SK-N-SH (cell line): ENCODE measurements at regions not wholly inside any gene's neighbourhood (a gene's known extent, or its start where the extent isn't known, plus 50 kb on each side); places are given as distances from the start of the nearest gene placed in this dataset.

Source experiments
- CTCF ChIA-PET: fragments of 300-600, 350-600 bp; formaldehyde crosslinking; extraction: SDS; loops from one replicate; lab custom pipeline; 2021; lab: Yijun Ruan, JAX
- POLR2A ChIA-PET: fragments of 350-600 bp; sonication (Branson Sonifier 250); formaldehyde crosslinking; extraction: SDS; loops from one replicate; lab custom pipeline; 2020; ENCODE audit warnings: antibody characterized with exemption, inconsistent platforms; lab: Yijun Ruan, JAX
- DNase-seq: peaks from one replicate; pipeline ENCODE4 v3.0.0; 2012
- H2AFZ ChIP-seq: fragments of 200-600 bp; sonication (generic); 2 replicates; pipeline ENCODE4 v1.8.1; 2016; ENCODE audit warnings: antibody characterized with exemption, mild to moderate bottlenecking, low read depth
- H3F3A ChIP-seq: fragments of 200-600 bp; sonication (generic); replicated peaks from 2 replicates; pipeline ENCODE3; 2016; ENCODE audit warnings: antibody characterized with exemption, mild to moderate bottlenecking; ENCODE audit not compliant: insufficient read depth
- H3K27ac ChIP-seq, 2 experiments: fragments of 200-500 bp in 1 of 2; fragments of 200-600 bp in 1 of 2; sonication (Bioruptor generic) in 1 of 2; sonication (generic), shearing (Covaris generic) in 1 of 2; 2 replicates each; pipeline versions ENCODE4 v1.5.1 to v1.6.1; 2014 to 2016; ENCODE audit warnings: low read depth in 2 of 2, inconsistent platforms in 1 of 2, low read length in 1 of 2, mild to moderate bottlenecking in 1 of 2, mixed read lengths in 1 of 2
- H3K27me3 ChIP-seq: fragments of 200-600 bp; sonication (generic), shearing (Covaris generic); 2 replicates; pipeline ENCODE4 v1.6.1; 2016; ENCODE audit warnings: mixed run types; ENCODE audit not compliant: insufficient read depth
- H3K36me3 ChIP-seq, 2 experiments: fragments of 200-500 bp in 1 of 2; fragments of 200-600 bp in 1 of 2; sonication (Bioruptor generic) in 1 of 2; sonication (generic) in 1 of 2; replicated peaks in 1 of 2; 2 replicates each; pipeline versions ENCODE3 to v1.5.1; 2014 to 2016; ENCODE audit warnings: low read length in 1 of 2, mild to moderate bottlenecking in 1 of 2; ENCODE audit not compliant: insufficient read depth in 2 of 2, control insufficient read depth in 1 of 2
- H3K4me1 ChIP-seq, 2 experiments: fragments of 200-500 bp in 1 of 2; fragments of 200-600 bp in 1 of 2; sonication (Bioruptor generic) in 1 of 2; sonication (generic), shearing (Covaris generic) in 1 of 2; 2 replicates each; pipeline versions ENCODE4 v1.5.1 to v1.6.1; 2014 to 2016; ENCODE audit warnings: low read depth in 1 of 2, low read length in 1 of 2, mixed run types in 1 of 2; ENCODE audit not compliant: insufficient read depth in 2 of 2, control insufficient read depth in 1 of 2
- H3K4me2 ChIP-seq: fragments of 200-600 bp; sonication (generic), shearing (Covaris generic); 2 replicates; pipeline ENCODE4 v1.6.1; 2017; ENCODE audit warnings: mixed run types
- H3K4me3 ChIP-seq, 2 experiments: fragments of 200-500 bp in 1 of 2; fragments of 200-600 bp in 1 of 2; sonication (Bioruptor generic) in 1 of 2; sonication (generic), shearing (Covaris generic) in 1 of 2; 2 replicates each; pipeline versions ENCODE4 v1.5.1 to v1.8.1; 2014 to 2016; ENCODE audit warnings: low read depth in 2 of 2, inconsistent platforms in 1 of 2, low read length in 1 of 2, mild to moderate bottlenecking in 1 of 2, mixed read lengths in 1 of 2, moderate library complexity in 1 of 2
- H3K79me2 ChIP-seq: fragments of 200-600 bp; sonication (generic); 2 replicates; pipeline ENCODE4 v1.8.1; 2017; ENCODE audit warnings: mild to moderate bottlenecking; ENCODE audit not compliant: insufficient read depth
- H3K9ac ChIP-seq: fragments of 200-600 bp; sonication (generic); 2 replicates; pipeline ENCODE4 v1.6.1; 2017; ENCODE audit warnings: mixed run types
- H3K9me2 ChIP-seq: fragments of 200-600 bp; sonication (generic); 2 replicates; pipeline ENCODE4 v1.6.1; 2017; ENCODE audit warnings: mixed run types
- H3K9me3 ChIP-seq: fragments of 200-600 bp; sonication (generic); 2 replicates; pipeline ENCODE4 v1.6.1; 2017; ENCODE audit warnings: mixed run types, mild to moderate bottlenecking, moderate library complexity
- H4K20me1 ChIP-seq: fragments of 200-600 bp; sonication (generic); 2 replicates; pipeline ENCODE4 v1.6.1; 2017; ENCODE audit warnings: mild to moderate bottlenecking, mixed run types; ENCODE audit not compliant: insufficient read depth
- CHD2 ChIP-seq: fragments of 150-350 bp; IDR thresholded peaks from 2 replicates; pipeline ENCODE4 v1.6.1; 2018; ENCODE audit warnings: low read length; ENCODE audit not compliant: partially characterized antibody
- EP300 ChIP-seq, 2 experiments: IDR thresholded peaks; 2 replicates each; pipeline versions ENCODE4 v1.4.0 to v1.6.1; 2012; ENCODE audit warnings: borderline replicate concordance in 1 of 2, low read depth in 1 of 2, low read length in 1 of 2
- FOXJ3 ChIP-seq: sonication (generic); formaldehyde crosslinking; IDR thresholded peaks from 2 replicates; pipeline ENCODE4 v1.5.1; 2020; ENCODE audit warnings: mild to moderate bottlenecking, missing genetic modification reagents
- FOXM1 ChIP-seq: IDR thresholded peaks from 2 replicates; pipeline ENCODE4 v1.4.0; 2012; ENCODE audit warnings: low read depth, mild to moderate bottlenecking
- GATA2 ChIP-seq: sonication (generic); formaldehyde crosslinking; IDR thresholded peaks from 2 replicates; pipeline ENCODE4 v1.5.0; 2020; ENCODE audit warnings: mild to moderate bottlenecking, missing genetic modification reagents
- MEF2A ChIP-seq: IDR thresholded peaks from 2 replicates; pipeline ENCODE4 v1.4.0; 2012; ENCODE audit warnings: low read depth, borderline replicate concordance
- NFIC ChIP-seq: IDR thresholded peaks from 2 replicates; pipeline ENCODE4 v1.4.0; 2012; ENCODE audit warnings: borderline replicate concordance
- PBX3 ChIP-seq: IDR thresholded peaks from 2 replicates; pipeline ENCODE4; 2012
- RAD21 ChIP-seq: IDR thresholded peaks from 2 replicates; pipeline ENCODE4 v1.6.1; 2012; ENCODE audit warnings: mild to moderate bottlenecking, low read length
- RCOR1 ChIP-seq: fragments of 150-350 bp; IDR thresholded peaks from 2 replicates; pipeline ENCODE4 v1.6.1; 2017; ENCODE audit warnings: antibody characterized with exemption, low read length
- SIN3A ChIP-seq: IDR thresholded peaks from 2 replicates; pipeline ENCODE4 v1.6.1; 2012; ENCODE audit warnings: low read depth, mild to moderate bottlenecking, low read length, moderate library complexity, borderline replicate concordance
- TCF12 ChIP-seq: IDR thresholded peaks from 2 replicates; pipeline ENCODE4 v1.4.0; 2012
- WGBS: methylation state at CpG from one replicate; pipeline ENCODE4 v1.1.6; 2017; ENCODE audit warnings: low lambda C conversion rate; 5-methylcytosine and 5-hydroxymethylcytosine counted together
- TF ChIP-seq, protein P1 (sequence below): IDR thresholded peaks from 2 replicates; pipeline ENCODE4 v1.4.0; 2012; ENCODE audit warnings: low read depth, borderline replicate concordance
- TF ChIP-seq, protein P2 (sequence below): fragments of 150-350 bp; IDR thresholded peaks from 2 replicates; pipeline ENCODE4 v1.6.1; 2017; ENCODE audit warnings: antibody characterized with exemption, low read length, low read depth, borderline replicate concordance

DNA sequence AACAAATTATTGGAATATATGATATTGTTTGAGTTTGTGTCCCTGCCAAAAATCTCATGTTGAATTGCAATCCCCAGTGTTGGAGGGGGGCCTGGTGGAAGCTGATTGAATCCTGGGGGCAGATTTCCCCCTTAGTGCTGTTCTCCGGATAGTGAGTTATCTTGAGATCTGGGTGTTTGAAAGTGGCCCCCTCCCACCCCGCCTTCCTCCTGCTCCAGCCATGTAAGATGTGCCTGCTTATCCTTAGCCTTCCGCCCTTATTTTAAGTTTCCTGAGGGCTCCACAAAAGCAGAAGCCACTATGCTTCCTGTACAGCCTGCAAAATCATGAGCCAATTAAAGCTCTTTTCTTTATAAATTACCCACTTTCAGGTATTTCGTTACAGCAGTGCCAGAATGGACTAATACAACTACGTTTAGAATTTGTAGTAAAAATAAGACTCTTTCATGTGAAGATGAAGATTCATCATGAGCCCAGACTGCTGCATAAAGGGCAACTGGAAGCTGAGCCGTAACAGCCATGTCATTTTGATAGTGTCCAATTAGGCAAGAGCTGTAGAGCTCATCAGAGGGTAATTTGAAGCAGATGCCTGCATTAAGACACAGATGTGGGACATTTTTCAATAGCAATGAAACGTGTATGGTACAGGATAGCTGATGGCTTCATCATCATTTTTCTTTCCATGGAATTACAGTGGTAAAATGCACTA, 1007.2 kb downstream of the REEP3 start (continued):
- TF ChIP-seq, protein P1, sequence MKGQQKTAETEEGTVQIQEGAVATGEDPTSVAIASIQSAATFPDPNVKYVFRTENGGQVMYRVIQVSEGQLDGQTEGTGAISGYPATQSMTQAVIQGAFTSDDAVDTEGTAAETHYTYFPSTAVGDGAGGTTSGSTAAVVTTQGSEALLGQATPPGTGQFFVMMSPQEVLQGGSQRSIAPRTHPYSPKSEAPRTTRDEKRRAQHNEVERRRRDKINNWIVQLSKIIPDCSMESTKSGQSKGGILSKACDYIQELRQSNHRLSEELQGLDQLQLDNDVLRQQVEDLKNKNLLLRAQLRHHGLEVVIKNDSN, result no peak
- no peak for TF ChIP-seq SIN3A
- no peak for TF ChIP-seq PBX3
- no peak; the same call in 1 of the 2 replicates for TF ChIP-seq FOXJ3 (CRISPR knock-in tag)

DNA sequence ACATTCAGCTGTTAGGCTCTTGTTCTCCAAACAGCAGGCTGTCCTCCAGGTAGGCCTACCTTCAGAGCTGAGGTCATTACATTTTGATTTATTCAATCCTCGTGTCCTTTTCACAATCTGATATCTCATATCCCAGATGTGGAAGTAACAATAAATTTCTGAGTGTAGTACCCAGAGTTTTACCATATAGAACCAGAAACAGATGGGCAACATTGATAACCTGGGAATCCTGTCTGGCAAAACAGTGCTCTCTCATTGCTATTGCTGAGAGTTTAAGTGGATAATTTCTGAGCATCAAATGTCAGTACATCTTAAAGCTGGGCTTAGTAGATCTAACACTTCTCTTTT, 1007.8 kb downstream of the REEP3 start:
- no peaks in the 10 kb centered on the region for H4K20me1 ChIP-seq
- H3K4me1 ChIP-seq, result peaks cover 0 to 7% of the 10 kb centered on the region in 2 experiments; a peak in 2 of 4 replicates
- H3K4me2 ChIP-seq, result no peak overlapping the region
- H3K79me2 ChIP-seq, result no peaks in the 10 kb centered on the region
- 0% methylated on average over 1 of the region's 1 CpG for WGBS
- H3F3A ChIP-seq, result no peaks in the 10 kb centered on the region
- no peak overlapping the region for H2AFZ ChIP-seq
- no peaks in the 10 kb centered on the region for H3K9me2 ChIP-seq
- POLR2A ChIA-PET, result interaction anchor here (0.7 to 1.9 kb wide), 4 partner anchors 15 to 338 kb away, joined by 3 to 5 read pairs (median 3); no protein-coding TSS in a partner anchor
- no peak overlapping the region for H3K9ac ChIP-seq
- TF ChIP-seq MEF2A (no peak), FOXM1 (no peak), NFIC (no peak), GATA2 (CRISPR knock-in tag) (peak; percentile 85; the same call in 1 of the 2 replicates), EP300 (IDR thresholded peaks at IDR 0.05; ENCODE audit: borderline replicate concordance in 1 of 2, low read depth in 1 of 2, low read length in 1 of 2) (peak in 1 of 2 experiments; percentile 65; a peak in 1 of 4 replicates), RCOR1 (0 out of 2 replicates have a peak, but pooled peaks have one; percentile 4), RAD21 (peak; percentile 22; the same call in 1 of the 2 replicates), CHD2 (peak; percentile 1), TCF12 (peak; percentile 34; the same call in 1 of the 2 replicates)
- TF ChIP-seq, protein P2, sequence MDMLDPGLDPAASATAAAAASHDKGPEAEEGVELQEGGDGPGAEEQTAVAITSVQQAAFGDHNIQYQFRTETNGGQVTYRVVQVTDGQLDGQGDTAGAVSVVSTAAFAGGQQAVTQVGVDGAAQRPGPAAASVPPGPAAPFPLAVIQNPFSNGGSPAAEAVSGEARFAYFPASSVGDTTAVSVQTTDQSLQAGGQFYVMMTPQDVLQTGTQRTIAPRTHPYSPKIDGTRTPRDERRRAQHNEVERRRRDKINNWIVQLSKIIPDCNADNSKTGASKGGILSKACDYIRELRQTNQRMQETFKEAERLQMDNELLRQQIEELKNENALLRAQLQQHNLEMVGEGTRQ, result no peak
- CTCF ChIA-PET, result interaction anchor here (0.7 to 1.4 kb wide), 6 partner anchors 23 to 487 kb away, joined by 3 to 5 read pairs (median 3); no protein-coding TSS in a partner anchor
- H3K27me3 ChIP-seq, result no peaks in the 10 kb centered on the region
- H3K9me3 ChIP-seq, result no peaks in the 10 kb centered on the region
- H3K4me3 ChIP-seq, result no peak overlapping the region
- no peaks in the 10 kb centered on the region for H3K36me3 ChIP-seq
- peak; percentile 35 for DNase-seq
- peak overlapping the region in 1 of 2 experiments; percentile 94; a peak in 2 of 4 replicates for H3K27ac ChIP-seq
